ENCODE measurements at regions not wholly inside any gene's neighbourhood (a gene's known extent, or its start where the extent isn't known, plus 50 kb on each side); places are given as distances from the start of the nearest gene placed in this dataset.

DNA sequence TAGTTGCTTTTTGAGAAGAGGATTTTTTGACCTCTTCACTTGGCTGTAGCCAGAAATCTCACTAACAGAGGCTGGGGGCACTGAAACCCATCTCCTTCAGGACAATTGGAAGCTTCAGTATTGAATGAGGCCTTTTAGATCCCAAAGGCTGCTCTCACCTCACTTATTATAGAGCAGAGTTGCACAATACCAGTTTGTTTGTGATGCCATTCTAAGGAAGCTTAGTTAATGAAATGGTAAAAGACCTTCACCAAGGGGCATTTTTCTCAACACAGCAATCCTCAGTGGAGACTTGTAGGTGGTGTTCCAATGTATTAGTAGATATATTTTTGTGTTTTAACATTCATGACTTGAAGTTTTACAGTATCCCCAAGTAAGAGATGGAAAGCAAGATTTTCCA, 71.0 kb upstream of the RFX8 start:
- no peak overlapping the region for H3K4me3 ChIP-seq (ENCODE audit: low read depth, low read length)
- TF ChIP-seq, protein P1, sequence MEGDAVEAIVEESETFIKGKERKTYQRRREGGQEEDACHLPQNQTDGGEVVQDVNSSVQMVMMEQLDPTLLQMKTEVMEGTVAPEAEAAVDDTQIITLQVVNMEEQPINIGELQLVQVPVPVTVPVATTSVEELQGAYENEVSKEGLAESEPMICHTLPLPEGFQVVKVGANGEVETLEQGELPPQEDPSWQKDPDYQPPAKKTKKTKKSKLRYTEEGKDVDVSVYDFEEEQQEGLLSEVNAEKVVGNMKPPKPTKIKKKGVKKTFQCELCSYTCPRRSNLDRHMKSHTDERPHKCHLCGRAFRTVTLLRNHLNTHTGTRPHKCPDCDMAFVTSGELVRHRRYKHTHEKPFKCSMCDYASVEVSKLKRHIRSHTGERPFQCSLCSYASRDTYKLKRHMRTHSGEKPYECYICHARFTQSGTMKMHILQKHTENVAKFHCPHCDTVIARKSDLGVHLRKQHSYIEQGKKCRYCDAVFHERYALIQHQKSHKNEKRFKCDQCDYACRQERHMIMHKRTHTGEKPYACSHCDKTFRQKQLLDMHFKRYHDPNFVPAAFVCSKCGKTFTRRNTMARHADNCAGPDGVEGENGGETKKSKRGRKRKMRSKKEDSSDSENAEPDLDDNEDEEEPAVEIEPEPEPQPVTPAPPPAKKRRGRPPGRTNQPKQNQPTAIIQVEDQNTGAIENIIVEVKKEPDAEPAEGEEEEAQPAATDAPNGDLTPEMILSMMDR (conservative IDR thresholded peaks at IDR 0.05; ENCODE audit: low read depth, low read length): no peak
- no peak for DNase-seq (ENCODE audit: low read depth)

DNA sequence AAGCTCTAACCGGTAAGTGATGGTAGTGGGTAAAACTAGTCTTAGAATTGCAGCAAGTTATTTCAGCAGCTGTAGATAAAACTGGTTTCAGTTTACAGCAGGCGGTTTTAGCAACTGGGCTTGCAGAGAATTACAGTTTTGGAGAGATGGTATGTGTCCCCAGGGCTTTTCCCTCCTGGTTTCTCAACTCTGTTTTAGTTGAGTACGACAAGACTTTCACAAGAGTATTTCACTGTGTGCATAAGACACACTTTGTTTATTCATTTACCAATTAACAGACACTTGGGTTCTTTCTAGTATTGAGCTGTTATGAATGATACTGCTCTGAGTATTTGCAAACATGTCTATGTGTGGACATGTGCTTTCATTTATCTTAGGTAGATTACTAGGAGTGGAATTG, 65.6 kb upstream of the RFX8 start:
- no peak for DNase-seq (ENCODE audit: low read depth)
- TF ChIP-seq, protein P1 (conservative IDR thresholded peaks at IDR 0.05; ENCODE audit: low read depth, low read length): no peak
- no peak overlapping the region for H3K4me3 ChIP-seq (ENCODE audit: low read depth, low read length)

DNA sequence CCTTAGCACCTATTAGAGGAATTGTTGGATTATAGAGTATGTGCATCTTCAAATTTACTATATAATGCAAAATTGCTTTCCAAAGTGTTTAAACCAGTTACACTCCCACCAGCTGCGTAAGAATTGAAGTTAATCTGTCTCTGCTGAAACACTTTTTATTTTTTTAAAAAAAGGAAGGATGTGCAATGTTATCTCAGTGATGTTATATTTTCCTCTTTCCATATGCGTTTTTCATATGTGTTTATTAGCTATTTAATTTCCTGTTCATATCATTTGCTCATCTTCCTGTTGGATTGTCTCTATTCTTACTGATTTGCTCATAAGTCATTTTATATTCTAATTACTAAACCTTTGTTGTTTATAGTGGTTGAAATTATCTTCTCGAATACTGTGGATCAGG, 63.2 kb upstream of the RFX8 start:
- DNase-seq (ENCODE audit: low read depth): no peak
- TF ChIP-seq, protein P1 (conservative IDR thresholded peaks at IDR 0.05; ENCODE audit: low read depth, low read length): no peak
- no peak overlapping the region for H3K4me3 ChIP-seq (ENCODE audit: low read depth, low read length)

DNA sequence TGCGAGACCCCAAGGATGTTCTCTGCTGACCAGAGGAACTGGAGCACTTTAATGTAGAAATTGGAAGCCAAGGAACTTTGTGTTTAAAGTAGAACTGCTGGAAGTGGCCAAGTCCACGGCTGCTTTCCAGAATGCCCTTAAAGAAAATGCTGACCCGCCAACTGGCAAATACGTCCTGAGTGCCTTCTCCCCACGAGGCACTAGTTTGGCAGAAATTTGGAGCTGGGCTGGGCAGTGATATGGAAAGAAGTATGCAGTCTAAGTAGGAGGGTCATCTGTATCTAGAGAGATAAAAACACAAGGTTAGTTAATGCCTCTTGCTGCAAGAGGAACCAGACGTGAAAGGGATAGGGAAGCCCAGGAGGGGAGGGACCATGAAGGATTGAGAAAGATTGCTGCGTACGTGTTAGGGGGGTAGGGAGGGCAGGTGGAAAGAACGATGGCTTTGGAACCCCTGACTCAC, 59.3 kb upstream of the RFX8 start:
- TF ChIP-seq, protein P1 (conservative IDR thresholded peaks at IDR 0.05; ENCODE audit: low read depth, low read length): no peak
- no peak for DNase-seq (ENCODE audit: low read depth)
- no peak overlapping the region for H3K4me3 ChIP-seq (ENCODE audit: low read depth, low read length)

DNA sequence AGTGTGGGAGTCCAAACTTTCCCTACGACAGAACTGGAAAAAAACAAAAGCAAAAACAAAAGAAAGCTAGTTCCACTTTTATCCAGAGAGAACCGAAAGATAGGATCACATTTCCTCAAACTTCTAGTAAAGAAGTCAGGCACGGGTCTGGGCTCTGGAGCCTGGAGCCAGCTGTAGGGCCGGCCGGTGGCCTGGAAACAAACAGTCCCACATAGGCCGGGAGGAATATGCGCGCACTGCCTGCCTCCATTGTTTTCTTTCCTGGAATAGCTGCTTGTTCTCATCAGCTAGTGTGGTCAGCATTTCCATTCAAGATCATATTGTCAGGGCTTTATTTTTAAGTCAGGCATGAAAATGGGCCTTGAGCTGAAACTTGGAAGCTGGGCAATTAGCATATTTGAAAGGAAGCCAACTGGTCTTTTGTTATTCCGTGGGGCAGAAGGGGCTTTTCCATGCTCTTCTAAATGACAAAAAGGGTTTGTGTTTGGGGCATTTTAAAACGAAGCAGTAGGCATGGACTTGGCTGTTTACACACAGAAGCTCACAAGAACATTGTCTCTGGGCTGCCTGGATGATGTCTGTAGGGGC, 58.7 kb upstream of the RFX8 start:
- H3K4me3 ChIP-seq (ENCODE audit: low read depth, low read length): no peak overlapping the region
- TF ChIP-seq, protein P1 (conservative IDR thresholded peaks at IDR 0.05; ENCODE audit: low read depth, low read length): no peak
- DNase-seq (ENCODE audit: low read depth): no peak

DNA sequence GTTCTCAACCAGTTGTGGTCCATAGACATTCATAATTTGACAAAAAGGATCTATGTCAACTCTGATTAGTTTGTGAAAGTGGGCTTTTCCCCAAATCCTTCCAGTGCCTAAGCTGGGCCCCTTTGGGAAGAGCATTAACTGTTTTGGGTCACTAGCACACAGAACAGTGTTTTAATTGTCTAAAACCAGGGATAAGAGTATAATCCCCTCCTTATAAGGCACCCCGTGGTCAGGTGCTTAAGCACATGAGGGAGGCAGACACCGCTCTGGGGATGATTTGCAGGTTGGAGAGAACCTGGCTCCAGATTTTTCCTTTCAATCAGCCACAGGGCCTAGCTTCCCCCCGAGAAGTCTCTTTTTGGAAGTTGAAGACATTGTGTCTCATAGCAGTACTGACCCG, 53.6 kb upstream of the RFX8 start:
- TF ChIP-seq, protein P1 (conservative IDR thresholded peaks at IDR 0.05; ENCODE audit: low read depth, low read length): no peak
- no peak overlapping the region for H3K4me3 ChIP-seq (ENCODE audit: low read depth, low read length)
- no peak for DNase-seq (ENCODE audit: low read depth)

DNA sequence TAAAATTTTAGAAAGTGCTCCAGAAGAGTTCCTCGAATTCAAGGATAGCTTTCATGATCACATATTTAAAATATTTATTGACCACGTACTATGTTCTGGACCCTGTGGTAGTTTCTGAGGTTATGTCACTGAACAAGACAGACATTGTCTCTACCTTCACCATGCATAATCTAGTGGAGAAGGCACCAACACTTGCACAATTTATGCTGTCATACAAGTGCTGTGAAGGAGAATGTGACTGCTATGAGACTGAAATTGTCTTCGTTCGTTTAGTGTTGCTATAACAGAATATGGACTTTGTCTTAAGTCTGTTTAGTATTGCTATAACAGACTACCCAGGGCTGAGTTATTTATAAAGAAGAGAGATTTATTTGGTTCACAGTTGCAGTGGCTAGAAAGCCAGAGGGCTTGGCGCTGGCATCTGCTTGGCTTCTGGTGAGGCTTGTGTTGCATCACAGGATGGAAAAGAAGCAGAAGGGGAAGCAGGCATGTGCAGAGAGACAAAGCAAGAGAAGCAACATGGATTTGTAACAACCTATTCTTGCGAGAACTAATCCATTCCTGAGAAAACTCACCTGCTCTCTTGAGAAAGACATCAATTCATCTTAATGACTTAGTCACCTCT, 50.0 kb upstream of the RFX8 start:
- H3K4me3 ChIP-seq (ENCODE audit: low read depth, low read length): no peak overlapping the region
- DNase-seq (ENCODE audit: low read depth): no peak
- TF ChIP-seq, protein P1 (conservative IDR thresholded peaks at IDR 0.05; ENCODE audit: low read depth, low read length): no peak
